GM12878 (cell line): ENCODE measurements at regions not wholly inside any gene's neighbourhood (a gene's known extent, or its start where the extent isn't known, plus 50 kb on each side); places are given as distances from the start of the nearest gene placed in this dataset.

Experiments
- ATAC-seq: fragments of 200-7000 bp; cut with Tn5 transposase; 3 replicates; pipeline ENCODE4 v1.9.1; 2020; ENCODE audit warnings: mild to moderate bottlenecking, moderate library complexity
- BruUV-seq: library from RNA; stranded (reverse); fragments of 400-500 nt; replicated peaks from 2 replicates; lab custom pipeline; 2021; lab: Mats Ljungman, UMichigan
- CTCF ChIA-PET: fragments of 300-600 bp; sonication (Branson Sonifier 250); formaldehyde crosslinking; extraction: SDS; loops from one replicate; lab custom pipeline; 2021; ENCODE audit warnings: inconsistent platforms; lab: Yijun Ruan, JAX
- POLR2A ChIA-PET: fragments of 350-600 bp; formaldehyde crosslinking; extraction: SDS; loops from one replicate; lab custom pipeline; 2021; ENCODE audit warnings: inconsistent platforms; lab: Charles Lee
- RAD21 ChIA-PET: fragments of 300-600 bp; sonication (Branson Sonifier 250); formaldehyde crosslinking; loops from one replicate; lab custom pipeline; 2023; ENCODE audit warnings: antibody characterized with exemption; ENCODE audit not compliant: unreplicated experiment; lab: Charles Lee
- SMC1A ChIA-PET: fragments of 300-600 bp; sonication (Branson Sonifier 250); formaldehyde crosslinking; loops from one replicate; lab custom pipeline; 2023; ENCODE audit not compliant: unreplicated experiment, uncharacterized antibody; lab: Charles Lee
- DNase-seq: peaks from one replicate; pipeline ENCODE4 v3.0.0-alpha.2; 2011; ENCODE audit warnings: low read depth, low spot score
- FAIRE-seq: peaks from 3 replicates; lab custom pipeline; 2011; peaks lifted over from hg19 to GRCh38; lab: Jason Lieb, UNC
- H2AFZ ChIP-seq: 2 replicates; pipeline ENCODE4 v1.6.0; 2011; ENCODE audit warnings: low read depth, low read length, control low read depth; ENCODE audit not compliant: control insufficient read depth
- H3K27ac ChIP-seq: 2 replicates; pipeline ENCODE4 v1.5.1; 2011; ENCODE audit warnings: control low read depth; ENCODE audit not compliant: control insufficient read depth, insufficient read depth
- H3K27me3 ChIP-seq, 2 experiments: replicated peaks in 1 of 2; 2 replicates each; pipeline versions ENCODE4 v1.6.0 to v1.6.1; 2011; ENCODE audit warnings: low read length in 1 of 2; ENCODE audit not compliant: control insufficient read depth in 2 of 2, insufficient read depth in 2 of 2
- H3K36me3 ChIP-seq, 2 experiments: 2 replicates each; pipeline ENCODE4 v1.5.1; 2011; ENCODE audit warnings: low read length in 1 of 2; ENCODE audit not compliant: control insufficient read depth in 2 of 2, insufficient read depth in 2 of 2
- H3K4me1 ChIP-seq: 2 replicates; pipeline ENCODE4 v1.6.1; 2011; ENCODE audit warnings: mild to moderate bottlenecking, low read length, moderate library complexity, mixed read lengths; ENCODE audit not compliant: control insufficient read depth, insufficient read depth
- H3K4me2 ChIP-seq: 2 replicates; pipeline ENCODE4 v1.6.0; 2011; ENCODE audit warnings: control low read depth; ENCODE audit not compliant: control insufficient read depth, insufficient read depth
- H3K4me3 ChIP-seq: fragments of 200-600 bp; sonication (generic); 2 replicates; pipeline ENCODE4 v1.5.1; 2016
- H3K79me2 ChIP-seq: 2 replicates; pipeline ENCODE4 v1.6.0; 2011; ENCODE audit warnings: low read length; ENCODE audit not compliant: control insufficient read depth, insufficient read depth
- H3K9ac ChIP-seq: 2 replicates; pipeline ENCODE4 v1.8.0; 2011; ENCODE audit warnings: low read length, control low read depth, mixed read lengths; ENCODE audit not compliant: control insufficient read depth, insufficient read depth
- H3K9me3 ChIP-seq: replicated peaks from 3 replicates; pipeline ENCODE4 v1.5.1; 2011; ENCODE audit warnings: mild to moderate bottlenecking, low read length; ENCODE audit not compliant: control insufficient read depth, insufficient read depth
- H4K20me1 ChIP-seq: 2 replicates; pipeline ENCODE4 v1.6.0; 2011; ENCODE audit not compliant: control insufficient read depth, insufficient read depth
- KAT2A ChIP-seq: conservative IDR thresholded peaks from 2 replicates; pipeline ENCODE4 v1.6.1; 2011; ENCODE audit warnings: low read depth, low read length; ENCODE audit not compliant: control insufficient read depth
- NR2F1 ChIP-seq: fragments of 450-650 bp; conservative IDR thresholded peaks from 2 replicates; pipeline ENCODE4 v1.6.1; 2017; ENCODE audit warnings: mild to moderate bottlenecking
- POU2F2 ChIP-seq: IDR thresholded peaks from 3 replicates; pipeline ENCODE4 v1.6.1; 2011; ENCODE audit warnings: low read depth, mild to moderate bottlenecking, low read length, borderline replicate concordance
- RUNX3 ChIP-seq: IDR thresholded peaks from 2 replicates; pipeline ENCODE4 v1.6.1; 2012; ENCODE audit warnings: low read length, inconsistent platforms
- SIX5 ChIP-seq: IDR thresholded peaks from 2 replicates; pipeline ENCODE4 v1.6.1; 2011; ENCODE audit warnings: mild to moderate bottlenecking, low read depth, low read length, moderate library complexity; ENCODE audit not compliant: severe bottlenecking
- TBL1XR1 ChIP-seq: IDR thresholded peaks from 2 replicates; pipeline ENCODE4 v1.6.1; 2012; ENCODE audit warnings: low read depth, low read length, improper control_type of control experiment
- TCF3 ChIP-seq: IDR thresholded peaks from 2 replicates; pipeline ENCODE4 v1.6.1; 2012; ENCODE audit warnings: low read depth, mild to moderate bottlenecking, low read length, borderline replicate concordance; ENCODE audit not compliant: insufficient read depth
- YY1 ChIP-seq: IDR thresholded peaks from 2 replicates; pipeline ENCODE4 v1.6.1; 2011; ENCODE audit warnings: low read depth, mild to moderate bottlenecking, low read length
- in situ Hi-C: fragments of 300-500 bp; cut with MboI; formaldehyde crosslinking; loops from 9 replicates; pipeline ENCODE4 v1.14.3; 2018; ENCODE audit warnings: mixed read lengths
- intact Hi-C: fragments of 100-400 bp; cut with micrococcal nuclease; formaldehyde crosslinking; loops from one replicate; pipeline ENCODE4 v1.14.2; 2022; ENCODE audit not compliant: unreplicated experiment
- TF ChIP-seq, protein P1 (sequence below): fragments of 450-650 bp; IDR thresholded peaks from 2 replicates; pipeline ENCODE4 v1.6.1; 2017; ENCODE audit warnings: mild to moderate bottlenecking
- TF ChIP-seq, protein P2 (sequence below): fragments of 450-650 bp; conservative IDR thresholded peaks from 2 replicates; pipeline ENCODE4 v1.6.1; 2017; ENCODE audit warnings: mild to moderate bottlenecking, moderate library complexity
- TF ChIP-seq, protein P3 (sequence below): IDR thresholded peaks from 2 replicates; pipeline ENCODE4 v1.6.1; 2011; ENCODE audit warnings: low read depth, mild to moderate bottlenecking, low read length, moderate library complexity, borderline replicate concordance; ENCODE audit errors: extremely low read depth
- TF ChIP-seq, protein P4 (sequence below): fragments of 450-650 bp; IDR thresholded peaks from 2 replicates; pipeline ENCODE4 v1.6.1; 2016; ENCODE audit warnings: mild to moderate bottlenecking, moderate library complexity, borderline replicate concordance

DNA sequence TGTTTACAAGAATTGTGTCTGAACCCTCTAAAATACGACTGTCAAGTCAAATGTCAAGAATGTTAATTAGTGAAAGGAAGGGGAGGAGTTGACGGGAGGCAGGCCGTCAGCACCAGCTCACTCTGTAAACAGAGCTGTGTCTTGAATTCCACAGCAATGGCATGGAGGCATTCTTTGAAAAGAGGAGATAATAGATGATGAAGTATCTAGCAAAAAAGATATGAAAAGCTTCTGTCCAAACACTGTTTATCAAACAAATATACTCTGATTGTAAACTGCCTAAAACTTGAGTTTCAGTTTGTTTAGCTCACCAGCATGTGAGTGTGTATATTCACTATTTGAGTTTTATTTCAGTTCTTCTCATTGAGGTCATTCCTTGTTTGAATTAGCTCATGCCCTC lies 94.7 kb upstream of the CDC42EP3 start (continued):
- TF ChIP-seq, protein P1, sequence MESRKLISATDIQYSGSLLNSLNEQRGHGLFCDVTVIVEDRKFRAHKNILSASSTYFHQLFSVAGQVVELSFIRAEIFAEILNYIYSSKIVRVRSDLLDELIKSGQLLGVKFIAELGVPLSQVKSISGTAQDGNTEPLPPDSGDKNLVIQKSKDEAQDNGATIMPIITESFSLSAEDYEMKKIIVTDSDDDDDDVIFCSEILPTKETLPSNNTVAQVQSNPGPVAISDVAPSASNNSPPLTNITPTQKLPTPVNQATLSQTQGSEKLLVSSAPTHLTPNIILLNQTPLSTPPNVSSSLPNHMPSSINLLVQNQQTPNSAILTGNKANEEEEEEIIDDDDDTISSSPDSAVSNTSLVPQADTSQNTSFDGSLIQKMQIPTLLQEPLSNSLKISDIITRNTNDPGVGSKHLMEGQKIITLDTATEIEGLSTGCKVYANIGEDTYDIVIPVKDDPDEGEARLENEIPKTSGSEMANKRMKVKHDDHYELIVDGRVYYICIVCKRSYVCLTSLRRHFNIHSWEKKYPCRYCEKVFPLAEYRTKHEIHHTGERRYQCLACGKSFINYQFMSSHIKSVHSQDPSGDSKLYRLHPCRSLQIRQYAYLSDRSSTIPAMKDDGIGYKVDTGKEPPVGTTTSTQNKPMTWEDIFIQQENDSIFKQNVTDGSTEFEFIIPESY, result no peak
- TF ChIP-seq, protein P2, sequence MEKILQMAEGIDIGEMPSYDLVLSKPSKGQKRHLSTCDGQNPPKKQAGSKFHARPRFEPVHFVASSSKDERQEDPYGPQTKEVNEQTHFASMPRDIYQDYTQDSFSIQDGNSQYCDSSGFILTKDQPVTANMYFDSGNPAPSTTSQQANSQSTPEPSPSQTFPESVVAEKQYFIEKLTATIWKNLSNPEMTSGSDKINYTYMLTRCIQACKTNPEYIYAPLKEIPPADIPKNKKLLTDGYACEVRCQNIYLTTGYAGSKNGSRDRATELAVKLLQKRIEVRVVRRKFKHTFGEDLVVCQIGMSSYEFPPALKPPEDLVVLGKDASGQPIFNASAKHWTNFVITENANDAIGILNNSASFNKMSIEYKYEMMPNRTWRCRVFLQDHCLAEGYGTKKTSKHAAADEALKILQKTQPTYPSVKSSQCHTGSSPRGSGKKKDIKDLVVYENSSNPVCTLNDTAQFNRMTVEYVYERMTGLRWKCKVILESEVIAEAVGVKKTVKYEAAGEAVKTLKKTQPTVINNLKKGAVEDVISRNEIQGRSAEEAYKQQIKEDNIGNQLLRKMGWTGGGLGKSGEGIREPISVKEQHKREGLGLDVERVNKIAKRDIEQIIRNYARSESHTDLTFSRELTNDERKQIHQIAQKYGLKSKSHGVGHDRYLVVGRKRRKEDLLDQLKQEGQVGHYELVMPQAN, result no peak
- TF ChIP-seq TBL1XR1, result no peak

DNA sequence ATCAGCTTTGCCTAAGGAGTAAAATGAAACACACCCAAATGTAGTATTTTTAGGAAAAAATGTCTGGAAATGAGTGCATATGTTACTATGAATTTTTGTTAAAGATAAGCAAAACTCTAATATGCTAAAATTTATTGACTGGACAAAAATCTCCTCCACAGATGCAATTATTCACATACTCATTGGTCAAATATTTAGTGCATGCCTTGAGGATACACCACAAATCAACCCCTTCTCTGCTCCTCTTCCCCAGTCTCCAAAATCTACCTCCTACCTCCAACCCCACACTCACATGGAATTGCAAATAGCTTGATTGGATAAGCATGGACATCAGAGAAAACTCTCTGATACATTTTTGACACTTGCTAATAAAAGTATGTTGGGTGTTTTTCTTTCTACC lies 95.6 kb upstream of the CDC42EP3 start:
- Histone ChIP-seq H3K79me2 (no peaks in the 10 kb centered on the region), H3K4me1 (no peaks in the 10 kb centered on the region), H3K9me3 (no peaks in the 10 kb centered on the region; the same call in 2 of the 3 replicates), H3K36me3 (no peaks in the 10 kb centered on the region), H2AFZ (no peak overlapping the region), H3K4me2 (no peak overlapping the region), H3K9ac (no peak overlapping the region), H4K20me1 (no peaks in the 10 kb centered on the region), H3K27me3 (no peaks in the 10 kb centered on the region), H3K4me3 (no peak overlapping the region), H3K27ac (no peak overlapping the region)
- BruUV-seq, result no TSS peak
- no peak for ATAC-seq
- FAIRE-seq, result no peak
- DNase-seq, result no peak
- POLR2A ChIA-PET, result no interaction called here
- intact Hi-C loops, result no loop called here
- TF ChIP-seq, protein P3, sequence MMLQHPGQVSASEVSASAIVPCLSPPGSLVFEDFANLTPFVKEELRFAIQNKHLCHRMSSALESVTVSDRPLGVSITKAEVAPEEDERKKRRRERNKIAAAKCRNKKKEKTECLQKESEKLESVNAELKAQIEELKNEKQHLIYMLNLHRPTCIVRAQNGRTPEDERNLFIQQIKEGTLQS, result no peak
- TF ChIP-seq KAT2A (no peak), RUNX3 (no peak), NR2F1 (no peak), POU2F2 (no peak), TBL1XR1 (no peak), TCF3 (no peak), YY1 (no peak), SIX5 (no peak)
- TF ChIP-seq, protein P4, sequence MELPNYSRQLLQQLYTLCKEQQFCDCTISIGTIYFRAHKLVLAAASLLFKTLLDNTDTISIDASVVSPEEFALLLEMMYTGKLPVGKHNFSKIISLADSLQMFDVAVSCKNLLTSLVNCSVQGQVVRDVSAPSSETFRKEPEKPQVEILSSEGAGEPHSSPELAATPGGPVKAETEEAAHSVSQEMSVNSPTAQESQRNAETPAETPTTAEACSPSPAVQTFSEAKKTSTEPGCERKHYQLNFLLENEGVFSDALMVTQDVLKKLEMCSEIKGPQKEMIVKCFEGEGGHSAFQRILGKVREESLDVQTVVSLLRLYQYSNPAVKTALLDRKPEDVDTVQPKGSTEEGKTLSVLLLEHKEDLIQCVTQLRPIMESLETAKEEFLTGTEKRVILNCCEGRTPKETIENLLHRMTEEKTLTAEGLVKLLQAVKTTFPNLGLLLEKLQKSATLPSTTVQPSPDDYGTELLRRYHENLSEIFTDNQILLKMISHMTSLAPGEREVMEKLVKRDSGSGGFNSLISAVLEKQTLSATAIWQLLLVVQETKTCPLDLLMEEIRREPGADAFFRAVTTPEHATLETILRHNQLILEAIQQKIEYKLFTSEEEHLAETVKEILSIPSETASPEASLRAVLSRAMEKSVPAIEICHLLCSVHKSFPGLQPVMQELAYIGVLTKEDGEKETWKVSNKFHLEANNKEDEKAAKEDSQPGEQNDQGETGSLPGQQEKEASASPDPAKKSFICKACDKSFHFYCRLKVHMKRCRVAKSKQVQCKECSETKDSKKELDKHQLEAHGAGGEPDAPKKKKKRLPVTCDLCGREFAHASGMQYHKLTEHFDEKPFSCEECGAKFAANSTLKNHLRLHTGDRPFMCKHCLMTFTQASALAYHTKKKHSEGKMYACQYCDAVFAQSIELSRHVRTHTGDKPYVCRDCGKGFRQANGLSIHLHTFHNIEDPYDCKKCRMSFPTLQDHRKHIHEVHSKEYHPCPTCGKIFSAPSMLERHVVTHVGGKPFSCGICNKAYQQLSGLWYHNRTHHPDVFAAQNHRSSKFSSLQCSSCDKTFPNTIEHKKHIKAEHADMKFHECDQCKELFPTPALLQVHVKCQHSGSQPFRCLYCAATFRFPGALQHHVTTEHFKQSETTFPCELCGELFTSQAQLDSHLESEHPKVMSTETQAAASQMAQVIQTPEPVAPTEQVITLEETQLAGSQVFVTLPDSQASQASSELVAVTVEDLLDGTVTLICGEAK, result no peak
- CTCF ChIA-PET, result interaction anchor here (1.0 kb wide), 1 partner anchor 31 kb away, joined by 3 read pairs; no protein-coding TSS in a partner anchor
- RAD21 ChIA-PET, result no interaction called here
- in situ Hi-C loops, result no loop called here
- SMC1A ChIA-PET, result interaction anchor here (1.2 kb wide), 1 partner anchor 352 kb away, joined by 3 read pairs; no protein-coding TSS in a partner anchor
